HG02870 (cell line): ENCODE measurements at regions not wholly inside any gene's neighbourhood (a gene's known extent, or its start where the extent isn't known, plus 50 kb on each side); places are given as distances from the start of the nearest gene placed in this dataset.

Experiments used
- ATAC-seq: cut with Tn5 transposase; IDR thresholded peaks from one replicate; pipeline ENCODE4 v1.9.1; 2021; ENCODE audit warnings: mild to moderate bottlenecking, moderate library complexity; ENCODE audit not compliant: unreplicated experiment

GRCh38 chr3:187822402-187822801, 77.1 kb upstream of the BCL6 start:
- ATAC-seq = no peak

GRCh38 chr3:187823746-187824145, 78.5 kb upstream of the BCL6 start:
- ATAC-seq = no peak

GRCh38 chr3:187827723-187828122, 82.5 kb upstream of the BCL6 start:
- no peak for ATAC-seq

GRCh38 chr3:187828579-187829452, 83.5 kb upstream of the BCL6 start:
- peak; percentile 53 for ATAC-seq

GRCh38 chr3:187830181-187830580, 84.9 kb upstream of the BCL6 start:
- no peak for ATAC-seq

- ATAC-seq = no peak
These were observed 86.1 kb upstream of the BCL6 start for GRCh38 chr3:187831125-187832051.

- ATAC-seq = no peak
These were observed 86.9 kb upstream of the BCL6 start for GRCh38 chr3:187832202-187832601.

GRCh38 chr3:187833375-187833774, 88.1 kb upstream of the BCL6 start:
- ATAC-seq = no peak

- ATAC-seq = no peak
These were observed 88.7 kb upstream of the BCL6 start for GRCh38 chr3:187833799-187834578.

GRCh38 chr3:187836823-187837770, 91.8 kb upstream of the BCL6 start:
- no peak for ATAC-seq

GRCh38 chr3:187838016-187838540, 92.8 kb upstream of the BCL6 start:
- ATAC-seq = no peak

- ATAC-seq = no peak
These were observed 94.2 kb upstream of the BCL6 start for GRCh38 chr3:187839422-187839821.

GRCh38 chr3:187840856-187841255, 95.6 kb upstream of the BCL6 start:
- ATAC-seq = no peak

GRCh38 chr3:187841560-187841959, 96.3 kb upstream of the BCL6 start:
- no peak for ATAC-seq

- no peak for ATAC-seq
These were observed 98.4 kb upstream of the BCL6 start for GRCh38 chr3:187843654-187844053.

GRCh38 chr3:187844708-187845107, 99.4 kb upstream of the BCL6 start:
- ATAC-seq = no peak

- no peak for ATAC-seq
These were observed 100.6 kb upstream of the BCL6 start for GRCh38 chr3:187845826-187846225.

- no peak for ATAC-seq
These were observed 103.1 kb upstream of the BCL6 start for GRCh38 chr3:187848401-187848800.

GRCh38 chr3:187849016-187849654, 103.9 kb upstream of the BCL6 start:
- no peak for ATAC-seq
